Keratinocyte (primary cell): ENCODE measurements at regions not wholly inside any gene's neighbourhood (a gene's known extent, or its start where the extent isn't known, plus 50 kb on each side); places are given as distances from the start of the nearest gene placed in this dataset.

ENCODE experiments used
- CTCF ChIP-seq, 3 experiments: IDR thresholded peaks in 1 of 3; conservative IDR thresholded peaks in 1 of 3; optimal IDR thresholded peaks in 1 of 3; 2 replicates in 2 of 3; 3 replicates in 1 of 3; pipeline versions ENCODE3 to v1.5.1; 2011; ENCODE audit warnings: low read length in 3 of 3, mild to moderate bottlenecking in 3 of 3, moderate library complexity in 2 of 3, control low read depth in 1 of 3, inconsistent platforms in 1 of 3; ENCODE audit not compliant: insufficient read depth in 2 of 3; ENCODE audit errors: extremely low read depth in 1 of 3
- EZH2 ChIP-seq: IDR thresholded peaks from one replicate; pipeline ENCODE4 v1.6.1; 2012; ENCODE audit warnings: inconsistent platforms, mild to moderate bottlenecking, low read length, moderate library complexity

- TF ChIP-seq CTCF (optimal IDR thresholded peaks at IDR 0.05 in 1 of 3, IDR thresholded peaks at IDR 0.05 in 1 of 3, conservative IDR thresholded peaks at IDR 0.05 in 1 of 3; ENCODE audit: extremely low read depth in 1 of 3, insufficient read depth in 2 of 3, low read length in 3 of 3) (no peak), EZH2 (no peak)
Measured at GRCh38 chr15:70497661-70498060, 265.7 kb downstream of the UACA start.
